ENCODE measurements at regions not wholly inside any gene's neighbourhood (a gene's known extent, or its start where the extent isn't known, plus 50 kb on each side); places are given as distances from the start of the nearest gene placed in this dataset.

DNA sequence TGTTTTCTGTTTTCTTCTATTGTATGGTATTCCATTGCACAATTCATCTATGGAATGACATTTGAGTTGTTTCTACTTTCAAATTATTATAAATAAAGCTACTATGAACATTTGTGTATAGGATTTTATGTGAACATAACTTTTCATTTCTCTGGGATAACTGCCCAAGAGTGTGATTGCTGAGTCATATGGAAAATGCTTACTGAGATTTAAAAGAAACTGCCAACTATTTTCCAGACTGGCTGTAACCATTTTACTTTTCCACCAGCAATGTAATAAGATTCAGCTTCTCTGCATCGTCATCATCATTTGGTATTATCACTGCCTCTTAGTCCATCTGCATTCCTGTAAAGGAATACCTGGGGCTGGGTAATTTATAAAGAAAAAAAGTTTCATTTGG lies 779.6 kb upstream of the PRMT6 start:
- TF ChIP-seq, protein P1, sequence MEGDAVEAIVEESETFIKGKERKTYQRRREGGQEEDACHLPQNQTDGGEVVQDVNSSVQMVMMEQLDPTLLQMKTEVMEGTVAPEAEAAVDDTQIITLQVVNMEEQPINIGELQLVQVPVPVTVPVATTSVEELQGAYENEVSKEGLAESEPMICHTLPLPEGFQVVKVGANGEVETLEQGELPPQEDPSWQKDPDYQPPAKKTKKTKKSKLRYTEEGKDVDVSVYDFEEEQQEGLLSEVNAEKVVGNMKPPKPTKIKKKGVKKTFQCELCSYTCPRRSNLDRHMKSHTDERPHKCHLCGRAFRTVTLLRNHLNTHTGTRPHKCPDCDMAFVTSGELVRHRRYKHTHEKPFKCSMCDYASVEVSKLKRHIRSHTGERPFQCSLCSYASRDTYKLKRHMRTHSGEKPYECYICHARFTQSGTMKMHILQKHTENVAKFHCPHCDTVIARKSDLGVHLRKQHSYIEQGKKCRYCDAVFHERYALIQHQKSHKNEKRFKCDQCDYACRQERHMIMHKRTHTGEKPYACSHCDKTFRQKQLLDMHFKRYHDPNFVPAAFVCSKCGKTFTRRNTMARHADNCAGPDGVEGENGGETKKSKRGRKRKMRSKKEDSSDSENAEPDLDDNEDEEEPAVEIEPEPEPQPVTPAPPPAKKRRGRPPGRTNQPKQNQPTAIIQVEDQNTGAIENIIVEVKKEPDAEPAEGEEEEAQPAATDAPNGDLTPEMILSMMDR (conservative IDR thresholded peaks at IDR 0.05), result no peak
- TF ChIP-seq EZH2 (IDR thresholded peaks at IDR 0.05; ENCODE audit: low read depth), result no peak

All from PC-9 (cell line).